Neuronal stem cell (in vitro differentiated cells): ENCODE measurements at regions not wholly inside any gene's neighbourhood (a gene's known extent, or its start where the extent isn't known, plus 50 kb on each side); places are given as distances from the start of the nearest gene placed in this dataset.

Source experiments
- DNase-seq: peaks from one replicate; pipeline ENCODE4 v3.0.0-alpha.2; 2013; ENCODE audit warnings: low spot score
- H2AFZ ChIP-seq: one replicate; pipeline ENCODE4 v1.6.1; 2013; ENCODE audit warnings: mild to moderate bottlenecking, low read length, inconsistent platforms
- H2AK5ac ChIP-seq: 2 replicates; pipeline ENCODE4 v1.6.1; 2013; ENCODE audit warnings: low read depth, mild to moderate bottlenecking, inconsistent platforms, low read length, moderate library complexity, mixed read lengths
- H2BK120ac ChIP-seq: 2 replicates; pipeline ENCODE4 v1.6.1; 2013; ENCODE audit warnings: low read depth, mild to moderate bottlenecking, inconsistent platforms, low read length, moderate library complexity, mixed read lengths
- H2BK12ac ChIP-seq: one replicate; pipeline ENCODE4 v1.6.1; 2013; ENCODE audit warnings: low read length, inconsistent platforms
- H2BK15ac ChIP-seq: 2 replicates; pipeline ENCODE4 v1.6.1; 2013; ENCODE audit warnings: mild to moderate bottlenecking, low read length, inconsistent platforms, mixed read lengths
- H2BK5ac ChIP-seq: one replicate; pipeline ENCODE4 v1.6.1; 2013; ENCODE audit warnings: inconsistent platforms, mild to moderate bottlenecking, low read length, moderate library complexity
- H3K14ac ChIP-seq: one replicate; pipeline ENCODE4 v1.6.1; 2013; ENCODE audit warnings: low read length, inconsistent platforms
- H3K18ac ChIP-seq: 2 replicates; pipeline ENCODE4 v1.6.1; 2013; ENCODE audit warnings: low read length, inconsistent platforms
- H3K23ac ChIP-seq: 2 replicates; pipeline ENCODE4 v1.6.1; 2013; ENCODE audit warnings: low read depth, mild to moderate bottlenecking, mixed read lengths, low read length, inconsistent platforms; ENCODE audit not compliant: poor library complexity
- H3K27ac ChIP-seq: replicated peaks from 3 replicates; pipeline ENCODE4 v1.5.1; 2013; ENCODE audit warnings: low read length, inconsistent platforms
- H3K27me3 ChIP-seq, 3 experiments: 2 replicates each; pipeline ENCODE4 v1.6.1; 2013; ENCODE audit warnings: low read length in 3 of 3, mild to moderate bottlenecking in 2 of 3, inconsistent platforms in 1 of 3, low read depth in 1 of 3, mixed read lengths in 1 of 3, moderate library complexity in 1 of 3; ENCODE audit not compliant: control insufficient read depth in 3 of 3, insufficient read depth in 3 of 3
- H3K36me3 ChIP-seq, 2 donors: replicated peaks in 1 of 2; 2 replicates each; pipeline ENCODE4 v1.6.1; 2013; ENCODE audit warnings: low read length in 2 of 2; ENCODE audit not compliant: control insufficient read depth in 2 of 2, insufficient read depth in 2 of 2
- H3K4ac ChIP-seq: 2 replicates; pipeline ENCODE4 v1.6.1; 2013; ENCODE audit warnings: inconsistent platforms, mild to moderate bottlenecking, low read length, moderate library complexity
- H3K4me1 ChIP-seq, 2 donors: 1 replicate in 1 of 2; 2 replicates in 1 of 2; pipeline ENCODE4 v1.6.1; 2013; ENCODE audit warnings: low read length in 2 of 2, low read depth in 1 of 2; ENCODE audit not compliant: control insufficient read depth in 2 of 2, insufficient read depth in 1 of 2
- H3K4me2 ChIP-seq: one replicate; pipeline ENCODE4 v1.6.1; 2013; ENCODE audit warnings: mild to moderate bottlenecking, low read length, inconsistent platforms; ENCODE audit not compliant: insufficient read depth, poor library complexity, severe bottlenecking
- H3K4me3 ChIP-seq, 2 donors: 2 replicates each; pipeline ENCODE4 v1.5.1; 2013; ENCODE audit warnings: low read length in 2 of 2, mild to moderate bottlenecking in 2 of 2, inconsistent platforms in 1 of 2, moderate library complexity in 1 of 2
- H3K79me1 ChIP-seq: one replicate; pipeline ENCODE4 v1.6.1; 2013; ENCODE audit warnings: low read depth, mild to moderate bottlenecking, inconsistent platforms, low read length, moderate library complexity
- H3K9ac ChIP-seq: one replicate; pipeline ENCODE4 v1.6.1; 2013; ENCODE audit warnings: mild to moderate bottlenecking, low read depth, low read length, inconsistent platforms; ENCODE audit not compliant: poor library complexity
- H3K9me3 ChIP-seq, 2 donors: replicated peaks in 1 of 2; 2 replicates each; pipeline versions ENCODE3 to v1.6.1; 2013; ENCODE audit warnings: low read length in 2 of 2, mild to moderate bottlenecking in 2 of 2, inconsistent platforms in 1 of 2, low read depth in 1 of 2, mixed read lengths in 1 of 2, moderate library complexity in 1 of 2; ENCODE audit not compliant: control insufficient read depth in 2 of 2, insufficient read depth in 1 of 2
- H4K8ac ChIP-seq: one replicate; pipeline ENCODE4 v1.6.1; 2013; ENCODE audit warnings: low read depth, mild to moderate bottlenecking, inconsistent platforms, low read length, moderate library complexity
- H4K91ac ChIP-seq: one replicate; pipeline ENCODE4 v1.6.1; 2013; ENCODE audit warnings: low read length, low read depth, mild to moderate bottlenecking, inconsistent platforms; ENCODE audit not compliant: poor library complexity
- WGBS, 2 donors: extraction: QIAGEN DNeasy Blood & Tissue Kit; methylation state at CpG; one replicate each; pipeline ENCODE4 v1.1.7; 2013; ENCODE audit warnings: missing lambda C conversion rate in 2 of 2, mixed read lengths in 1 of 2; ENCODE audit not compliant: insufficient read length in 2 of 2, insufficient replicate concordance in 1 of 2; ENCODE audit errors: extremely low coverage in 2 of 2; 5-methylcytosine and 5-hydroxymethylcytosine counted together

- Histone ChIP-seq H2BK12ac (no peak overlapping the region), H3K4me1 (no peaks in the 10 kb centered on the region), H2AK5ac (no peak overlapping the region), H2BK120ac (no peak overlapping the region), H3K36me3 (no peaks in the 10 kb centered on the region), H3K14ac (no peak overlapping the region), H4K91ac (no peak overlapping the region), H3K4me3 (no peak overlapping the region), H2AFZ (no peak overlapping the region), H3K18ac (no peak overlapping the region), H3K79me1 (no peaks in the 10 kb centered on the region), H3K9me3 (no peaks in the 10 kb centered on the region), H3K9ac (no peak overlapping the region), H2BK15ac (no peak overlapping the region), H3K4me2 (no peak overlapping the region), H3K23ac (no peak overlapping the region), H4K8ac (no peak overlapping the region), H3K27me3 (no peaks in the 10 kb centered on the region), H3K27ac (no peak overlapping the region), H2BK5ac (no peak overlapping the region), H3K4ac (no peak overlapping the region)
- no CpG with 5 or more reads among the region's 2 CpGs for WGBS, 2 donors
- DNase-seq = no peak
These were observed 673.8 kb upstream of the HS3ST5 start for GRCh38 chr6:115016593-115016992.

GRCh38 chr6:115004982-115005381 lies 662.2 kb upstream of the HS3ST5 start:
- H3K27me3 ChIP-seq = no peaks in the 10 kb centered on the region
- H3K36me3 ChIP-seq = no peaks in the 10 kb centered on the region
- no peak overlapping the region for H3K4ac ChIP-seq
- no peak overlapping the region for H2BK5ac ChIP-seq
- no CpG with 5 or more reads among the region's 4 CpGs for WGBS, 2 donors
- no peaks in the 10 kb centered on the region for H3K9me3 ChIP-seq
- H3K4me1 ChIP-seq = no peaks in the 10 kb centered on the region
- no peak overlapping the region for H3K4me3 ChIP-seq
- H3K4me2 ChIP-seq = no peak overlapping the region
- H3K27ac ChIP-seq = no peak overlapping the region
- no peak overlapping the region for H3K9ac ChIP-seq
- no peak overlapping the region for H4K91ac ChIP-seq
- H3K18ac ChIP-seq = no peak overlapping the region
- no peak overlapping the region for H2AK5ac ChIP-seq
- H3K79me1 ChIP-seq = peaks cover 2% of the 10 kb centered on the region
- no peak overlapping the region for H2AFZ ChIP-seq
- H2BK12ac ChIP-seq = no peak overlapping the region
- no peak overlapping the region for H2BK120ac ChIP-seq
- H3K23ac ChIP-seq = no peak overlapping the region
- H2BK15ac ChIP-seq = no peak overlapping the region
- no peak overlapping the region for H3K14ac ChIP-seq
- no peak for DNase-seq
- H4K8ac ChIP-seq = no peak overlapping the region

- Histone ChIP-seq H2BK12ac (no peak overlapping the region), H3K4me3 (no peak overlapping the region), H3K9ac (no peak overlapping the region), H4K8ac (no peak overlapping the region), H3K4ac (no peak overlapping the region), H2AK5ac (no peak overlapping the region), H3K27ac (no peak overlapping the region), H3K4me2 (no peak overlapping the region), H3K36me3 (no peaks in the 10 kb centered on the region), H3K23ac (no peak overlapping the region), H3K4me1 (no peaks in the 10 kb centered on the region), H2AFZ (no peak overlapping the region), H4K91ac (no peak overlapping the region), H3K9me3 (no peaks in the 10 kb centered on the region), H2BK15ac (no peak overlapping the region), H3K14ac (no peak overlapping the region), H2BK5ac (no peak overlapping the region), H3K18ac (no peak overlapping the region), H3K79me1 (peaks cover 2% of the 10 kb centered on the region), H3K27me3 (no peaks in the 10 kb centered on the region), H2BK120ac (no peak overlapping the region)
- DNase-seq = no peak
- WGBS, 2 donors = no CpG with 5 or more reads among the region's 1 CpG
These were observed 661.4 kb upstream of the HS3ST5 start for GRCh38 chr6:115004204-115004603.

- H3K4ac ChIP-seq = no peak overlapping the region
- no peak overlapping the region for H3K27ac ChIP-seq
- H3K14ac ChIP-seq = no peak overlapping the region
- no peak overlapping the region for H2BK5ac ChIP-seq
- no peak overlapping the region for H2AK5ac ChIP-seq
- no peaks in the 10 kb centered on the region for H3K36me3 ChIP-seq
- no peak overlapping the region for H3K18ac ChIP-seq
- H3K4me1 ChIP-seq = no peaks in the 10 kb centered on the region
- DNase-seq = no peak
- H3K9ac ChIP-seq = no peak overlapping the region
- no peak overlapping the region for H4K8ac ChIP-seq
- H3K9me3 ChIP-seq = no peaks in the 10 kb centered on the region
- no peak overlapping the region for H2BK15ac ChIP-seq
- no peaks in the 10 kb centered on the region for H3K27me3 ChIP-seq
- no peak overlapping the region for H2BK120ac ChIP-seq
- H3K79me1 ChIP-seq = peaks cover 2% of the 10 kb centered on the region
- no CpG with 5 or more reads among the region's 8 CpGs for WGBS, 2 donors
- no peak overlapping the region for H3K4me2 ChIP-seq
- no peak overlapping the region for H2BK12ac ChIP-seq
- H2AFZ ChIP-seq = peak overlapping the region; percentile 29
- H3K4me3 ChIP-seq = no peak overlapping the region
- no peak overlapping the region for H3K23ac ChIP-seq
- no peak overlapping the region for H4K91ac ChIP-seq
These were observed 659.0 kb upstream of the HS3ST5 start for GRCh38 chr6:115001731-115002350.
